ENCODE measurements at regions not wholly inside any gene's neighbourhood (a gene's known extent, or its start where the extent isn't known, plus 50 kb on each side); places are given as distances from the start of the nearest gene placed in this dataset.
"Not testable (repeated sequence)": the region's sequence is repeated elsewhere in the genome, so short reads cannot be mapped to it uniquely, and the experiment has no call there.

GRCh38 chr2:90028381-90029079 lies 1337.1 kb downstream of the RPIA start:
- TF ChIP-seq CTCF (IDR thresholded peaks at IDR 0.05; ENCODE audit: insufficient read depth, low read depth, low read length); EZH2 (IDR thresholded peaks at IDR 0.05; ENCODE audit: insufficient read depth, low read length): not testable (repeated sequence)
